Breast epithelium (tissue), 3 donors: ENCODE measurements at regions not wholly inside any gene's neighbourhood (a gene's known extent, or its start where the extent isn't known, plus 50 kb on each side); places are given as distances from the start of the nearest gene placed in this dataset.

Source experiments
- POLR2A ChIP-seq: fragments of 450-650 bp; IDR thresholded peaks from one replicate; pipeline ENCODE4 v1.6.1; 2016; ENCODE audit warnings: antibody characterized with exemption, mild to moderate bottlenecking, moderate library complexity
- POLR2AphosphoS5 ChIP-seq, 3 donors: sonication (generic); formaldehyde crosslinking; IDR thresholded peaks; one replicate each; pipeline ENCODE4 v1.6.1; 2017; ENCODE audit warnings: antibody characterized with exemption in 3 of 3
- TF ChIP-seq, protein P1 (sequence below), 3 donors: fragments of 450-650 bp; IDR thresholded peaks; one replicate each; pipeline ENCODE4 v1.5.1; 2016 to 2017; ENCODE audit warnings: antibody characterized with exemption in 3 of 3, mild to moderate bottlenecking in 3 of 3, moderate library complexity in 3 of 3

DNA sequence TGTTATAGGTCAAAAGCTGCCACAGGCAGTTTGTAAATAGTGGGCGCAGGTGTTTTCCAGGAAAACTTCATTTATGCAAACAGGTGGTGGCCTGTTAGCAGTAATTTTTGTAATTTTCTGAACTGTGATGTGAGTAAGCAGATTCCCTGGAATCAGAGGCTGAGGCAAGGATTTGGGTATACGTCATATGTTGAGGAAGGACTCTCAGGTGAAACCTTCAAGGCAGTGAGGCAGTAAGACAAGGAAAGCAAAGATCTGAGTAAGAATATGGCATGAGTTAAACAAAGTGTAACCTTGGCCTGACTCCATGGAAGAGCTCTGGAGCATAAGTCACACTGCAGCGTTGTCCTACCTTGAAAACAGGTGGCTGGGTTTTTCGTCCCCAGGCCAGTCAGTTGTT is 291.1 kb upstream of the BTBD3 start:
- TF ChIP-seq, protein P1, sequence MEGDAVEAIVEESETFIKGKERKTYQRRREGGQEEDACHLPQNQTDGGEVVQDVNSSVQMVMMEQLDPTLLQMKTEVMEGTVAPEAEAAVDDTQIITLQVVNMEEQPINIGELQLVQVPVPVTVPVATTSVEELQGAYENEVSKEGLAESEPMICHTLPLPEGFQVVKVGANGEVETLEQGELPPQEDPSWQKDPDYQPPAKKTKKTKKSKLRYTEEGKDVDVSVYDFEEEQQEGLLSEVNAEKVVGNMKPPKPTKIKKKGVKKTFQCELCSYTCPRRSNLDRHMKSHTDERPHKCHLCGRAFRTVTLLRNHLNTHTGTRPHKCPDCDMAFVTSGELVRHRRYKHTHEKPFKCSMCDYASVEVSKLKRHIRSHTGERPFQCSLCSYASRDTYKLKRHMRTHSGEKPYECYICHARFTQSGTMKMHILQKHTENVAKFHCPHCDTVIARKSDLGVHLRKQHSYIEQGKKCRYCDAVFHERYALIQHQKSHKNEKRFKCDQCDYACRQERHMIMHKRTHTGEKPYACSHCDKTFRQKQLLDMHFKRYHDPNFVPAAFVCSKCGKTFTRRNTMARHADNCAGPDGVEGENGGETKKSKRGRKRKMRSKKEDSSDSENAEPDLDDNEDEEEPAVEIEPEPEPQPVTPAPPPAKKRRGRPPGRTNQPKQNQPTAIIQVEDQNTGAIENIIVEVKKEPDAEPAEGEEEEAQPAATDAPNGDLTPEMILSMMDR (IDR thresholded peaks at IDR 0.05), result no peak
- TF ChIP-seq POLR2A (no peak), POLR2AphosphoS5 (IDR thresholded peaks at IDR 0.05) (no peak)
